ENCODE measurements at regions not wholly inside any gene's neighbourhood (a gene's known extent, or its start where the extent isn't known, plus 50 kb on each side); places are given as distances from the start of the nearest gene placed in this dataset.

- no peak for DNase-seq
Observed at GRCh38 chr4:80145739-80146138, 51.6 kb upstream of the PRDM8 start.

DNA sequence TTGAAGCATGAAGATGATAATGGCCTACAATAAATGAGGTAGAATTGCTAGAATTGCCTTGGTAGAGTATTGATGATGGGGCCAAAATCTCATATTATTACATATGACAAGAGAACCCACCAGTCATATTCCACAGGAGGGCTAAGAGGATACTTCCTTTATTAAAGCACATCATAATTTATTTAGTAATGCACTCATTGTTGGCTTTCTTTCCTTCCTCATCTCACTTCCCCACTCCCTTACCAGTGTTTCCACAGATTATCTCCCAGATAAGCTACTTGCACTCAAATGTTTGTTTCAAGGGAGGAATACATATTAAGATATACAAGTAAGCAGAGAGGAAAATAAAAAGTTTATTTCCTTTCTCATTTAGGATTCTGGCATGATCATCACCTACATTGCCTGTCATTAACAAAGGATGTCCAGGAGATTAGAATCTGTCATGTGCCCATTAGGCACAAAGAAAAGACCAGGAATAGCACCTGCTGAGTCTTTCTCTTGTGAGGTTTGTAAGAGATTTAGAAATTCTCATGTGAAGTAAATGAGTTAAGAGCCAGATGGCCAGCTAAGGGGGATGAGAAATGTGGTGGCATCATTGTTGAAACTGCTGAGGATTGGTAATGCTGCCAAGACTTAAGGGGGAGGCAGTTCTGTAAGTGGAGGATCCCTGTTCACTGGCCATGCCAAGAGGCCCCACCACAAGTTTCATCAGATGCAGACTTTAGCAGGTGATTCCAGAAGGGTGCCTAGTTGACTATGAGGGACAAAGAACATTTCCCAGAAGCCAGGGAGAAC is 52.4 kb upstream of the PRDM8 start:
- no peak for DNase-seq

- DNase-seq = no peak
Observed at GRCh38 chr4:80143307-80143679, 54.0 kb upstream of the PRDM8 start.

GRCh38 chr4:80142394-80143306 is 54.7 kb upstream of the PRDM8 start:
- DNase-seq = no peak

GRCh38 chr4:80141543-80141942 is 55.8 kb upstream of the PRDM8 start:
- no peak for DNase-seq

GRCh38 chr4:80140194-80140593 is 57.1 kb upstream of the PRDM8 start:
- DNase-seq = no peak

GRCh38 chr4:80139671-80140070 is 57.6 kb upstream of the PRDM8 start:
- no peak for DNase-seq

GRCh38 chr4:80138551-80139538 is 58.5 kb upstream of the PRDM8 start:
- peak; percentile 80 for DNase-seq

DNA sequence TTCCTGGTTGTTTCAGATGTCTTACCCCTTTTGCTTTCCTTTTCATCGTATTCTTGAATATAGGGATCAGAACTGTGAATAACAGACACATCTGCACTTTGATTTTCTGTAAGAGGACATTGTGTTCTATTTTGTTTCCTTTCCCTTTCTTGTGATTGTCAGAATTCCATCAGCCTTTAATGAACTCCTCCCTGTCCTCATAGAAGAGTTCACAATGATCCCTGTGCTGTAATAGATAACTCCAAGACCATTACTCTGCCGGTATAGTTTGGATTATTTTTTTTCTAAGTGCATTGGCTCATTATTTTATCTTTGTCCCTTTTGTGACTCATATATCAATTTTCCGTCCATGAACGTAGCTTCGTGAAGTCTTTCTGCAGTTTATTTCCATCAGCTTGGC is 59.7 kb upstream of the PRDM8 start:
- DNase-seq = no peak

- no peak for DNase-seq
Observed at GRCh38 chr4:80136270-80136669, 61.0 kb upstream of the PRDM8 start.

DNA sequence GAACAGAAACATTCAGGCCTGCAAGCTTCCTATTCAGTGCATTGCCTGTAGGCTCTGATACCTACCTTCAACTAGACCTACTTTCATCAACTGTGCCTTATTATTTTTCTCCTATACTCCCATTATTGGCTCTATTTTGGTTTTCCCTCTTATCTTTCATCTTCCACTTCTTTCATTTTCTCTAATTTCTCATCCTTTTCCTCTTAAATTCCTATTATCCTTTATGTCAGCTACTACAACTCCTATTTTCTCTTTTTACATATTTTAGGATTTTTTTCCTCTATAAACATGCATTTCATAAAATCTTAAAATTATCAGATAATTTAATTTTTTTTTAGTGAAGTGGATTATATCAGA is 61.6 kb upstream of the PRDM8 start:
- DNase-seq = no peak

GRCh38 chr4:80134936-80135701 is 62.1 kb upstream of the ANTXR2 start:
- no peak for DNase-seq

DNA sequence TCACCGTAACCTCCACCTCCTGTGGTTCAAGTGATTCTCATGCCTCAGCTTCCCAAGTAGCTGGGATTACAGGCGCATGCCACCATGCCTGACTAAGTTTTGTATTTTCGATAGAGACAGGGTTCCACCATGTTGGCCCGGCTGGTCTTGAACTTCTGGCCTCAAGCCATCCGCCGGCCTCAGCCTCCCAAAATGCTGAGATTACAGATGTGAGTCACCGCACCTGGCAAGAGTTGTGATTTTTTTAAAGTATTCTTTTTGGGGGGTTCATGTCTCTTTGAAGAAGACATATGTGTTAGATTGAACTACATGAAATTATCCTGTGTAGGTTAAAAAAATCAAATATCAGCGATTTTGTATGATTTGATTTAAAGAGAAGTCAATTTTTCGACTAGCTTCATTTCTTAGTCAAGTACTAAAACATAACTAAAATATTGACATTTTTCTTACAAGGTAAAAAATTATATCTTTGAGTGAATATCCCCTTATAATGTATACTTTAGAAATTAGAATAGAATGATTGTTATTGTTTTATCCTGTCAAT is 60.3 kb upstream of the ANTXR2 start:
- DNase-seq = no peak

- no peak for DNase-seq
Observed at GRCh38 chr4:80129785-80130184, 56.8 kb upstream of the ANTXR2 start.

DNA sequence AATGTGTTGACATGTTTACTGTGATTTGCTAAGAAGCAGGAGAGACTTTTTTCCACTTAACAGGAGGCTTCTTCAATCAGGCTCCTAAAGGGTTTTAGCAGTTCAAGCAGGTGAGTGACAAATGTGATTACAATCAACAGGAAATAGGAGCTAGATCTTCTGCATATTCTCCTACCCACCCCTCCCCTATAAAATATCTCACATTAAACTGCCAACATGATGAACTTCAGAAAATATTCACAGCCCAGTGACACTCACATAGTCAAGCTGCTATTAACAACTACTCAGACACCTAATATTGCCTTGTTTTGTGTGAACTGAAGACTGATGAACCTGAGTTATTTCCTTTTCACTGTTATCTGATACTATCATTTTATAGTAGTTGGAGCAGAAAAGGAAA is 55.9 kb upstream of the ANTXR2 start:
- DNase-seq = no peak

GRCh38 chr4:80127870-80128419 is 54.9 kb upstream of the ANTXR2 start:
- no peak for DNase-seq

DNA sequence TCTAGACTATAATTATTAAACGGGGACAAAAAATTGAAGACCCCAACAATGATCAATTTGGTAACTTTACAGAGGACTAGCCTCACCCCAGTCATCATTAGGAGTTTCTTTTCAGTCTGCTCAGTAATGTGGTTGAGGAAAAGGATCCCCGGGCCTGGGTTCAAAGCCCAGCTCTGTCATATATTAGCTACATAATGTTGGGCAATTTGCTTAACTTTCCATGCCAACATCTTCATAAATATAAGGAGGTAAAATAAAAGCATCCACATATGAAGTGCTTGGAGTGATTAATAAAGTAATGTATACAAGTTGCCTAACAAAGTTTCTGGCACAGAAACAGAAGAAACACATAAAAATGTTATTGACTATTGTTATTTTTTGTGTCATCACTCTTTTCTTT is 53.4 kb upstream of the ANTXR2 start:
- no peak for DNase-seq

DNA sequence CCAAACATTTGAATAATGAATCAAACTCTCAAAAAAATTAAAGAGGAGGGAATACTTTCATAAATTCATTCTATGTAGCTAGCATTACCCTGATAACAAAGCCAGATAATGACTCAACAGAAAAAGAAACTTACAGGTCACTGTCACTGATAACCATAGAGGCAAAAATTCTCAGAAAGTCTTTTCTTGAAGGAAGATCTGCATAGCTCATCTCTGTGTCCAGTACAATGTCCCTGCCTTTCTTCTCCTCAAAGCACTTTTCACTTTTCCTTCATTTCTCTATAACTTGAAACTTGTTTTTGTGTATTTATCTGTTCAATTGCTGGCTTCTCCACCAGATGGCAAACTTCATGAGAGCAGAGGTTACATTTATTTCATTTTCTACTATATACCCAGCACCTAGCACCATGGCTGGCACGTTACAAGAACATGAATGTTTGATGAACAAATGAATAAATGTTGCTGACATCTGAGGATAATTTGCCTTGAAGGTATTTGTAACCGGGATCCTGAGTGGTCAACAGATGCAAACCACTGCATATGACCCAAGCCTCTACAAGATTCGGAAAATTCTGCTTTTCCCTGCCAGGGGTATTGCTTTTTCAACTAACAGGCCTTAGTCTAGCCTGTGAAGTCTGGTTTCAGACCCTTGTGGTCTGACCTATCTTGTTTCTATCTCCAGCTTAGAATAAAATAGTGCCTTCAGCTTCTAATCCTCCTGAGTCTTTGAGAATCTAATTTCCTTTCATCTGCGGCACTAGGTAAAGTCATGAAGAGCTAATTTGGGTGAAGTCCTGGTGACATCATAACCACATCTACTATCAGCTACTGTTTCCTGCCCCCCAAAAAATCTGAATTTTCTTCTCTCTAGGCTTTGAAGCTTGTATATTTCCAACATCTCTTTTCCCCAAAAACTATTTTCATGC is 52.5 kb upstream of the ANTXR2 start:
- peak; percentile 67 for DNase-seq

DNA sequence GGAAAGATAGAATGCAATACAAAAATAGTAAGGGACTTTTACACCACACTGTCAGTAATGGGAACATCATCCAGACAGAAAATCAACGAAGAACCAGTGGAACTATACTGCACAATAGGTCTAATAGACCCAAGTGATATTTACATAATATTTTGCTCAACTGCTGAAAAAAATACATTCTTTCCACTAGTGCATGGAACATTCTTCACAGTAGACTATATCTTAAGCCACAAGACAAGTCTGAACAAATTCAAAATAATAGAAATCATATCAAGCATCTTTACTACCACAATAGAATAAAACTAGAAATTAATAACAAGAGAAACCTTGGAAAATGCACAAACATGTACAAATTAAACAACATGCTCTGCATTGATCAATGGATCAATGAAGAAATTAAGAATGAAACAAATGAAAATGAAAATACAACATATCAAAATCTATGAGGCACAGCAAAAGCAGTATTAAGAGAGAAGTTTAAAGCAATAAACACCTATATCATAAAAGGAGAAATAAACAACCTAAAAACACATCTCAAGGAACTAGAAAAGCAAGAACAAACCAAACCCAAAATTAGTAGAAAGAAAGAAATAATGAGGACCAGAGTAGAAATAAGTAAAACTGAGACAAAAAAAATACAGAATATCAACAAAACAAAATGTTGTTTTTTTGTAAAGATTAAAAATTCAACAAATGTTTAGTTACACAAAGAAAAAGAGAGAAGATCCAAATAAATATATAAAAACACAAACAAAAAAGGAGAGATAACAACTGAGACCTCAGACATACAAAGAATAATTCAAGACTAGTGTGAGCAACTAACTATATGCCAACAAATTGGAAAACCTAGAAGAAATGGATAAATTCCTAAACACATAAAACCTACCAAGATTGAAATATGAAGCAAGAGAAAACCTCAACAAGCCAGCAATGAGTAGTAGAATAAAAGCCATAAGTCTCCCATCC is 51.5 kb upstream of the ANTXR2 start:
- DNase-seq = no peak
